ENCODE measurements at regions not wholly inside any gene's neighbourhood (a gene's known extent, or its start where the extent isn't known, plus 50 kb on each side); places are given as distances from the start of the nearest gene placed in this dataset.

DNA sequence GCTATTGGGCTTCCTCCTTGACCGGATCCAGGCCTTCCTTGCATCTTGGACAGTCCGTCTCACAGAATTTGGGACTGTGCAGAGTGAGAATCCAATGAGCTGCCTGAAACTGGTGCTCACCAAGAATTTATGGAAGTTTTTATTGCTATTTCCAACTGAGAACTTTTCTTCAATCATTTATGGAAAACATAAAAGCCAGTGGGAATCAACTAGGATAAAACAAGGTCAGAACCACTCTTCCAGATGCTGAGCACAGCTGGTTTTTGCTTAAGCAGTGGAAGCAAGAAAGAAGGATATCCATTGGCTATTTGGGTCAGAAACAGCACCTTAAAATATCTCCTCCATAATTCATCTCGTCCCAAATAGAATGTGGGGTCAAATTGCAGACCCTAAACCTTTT is 74.2 kb downstream of the CD83 start:
- 13% methylated on average over 1 of the region's 3 CpGs for WGBS

DNA sequence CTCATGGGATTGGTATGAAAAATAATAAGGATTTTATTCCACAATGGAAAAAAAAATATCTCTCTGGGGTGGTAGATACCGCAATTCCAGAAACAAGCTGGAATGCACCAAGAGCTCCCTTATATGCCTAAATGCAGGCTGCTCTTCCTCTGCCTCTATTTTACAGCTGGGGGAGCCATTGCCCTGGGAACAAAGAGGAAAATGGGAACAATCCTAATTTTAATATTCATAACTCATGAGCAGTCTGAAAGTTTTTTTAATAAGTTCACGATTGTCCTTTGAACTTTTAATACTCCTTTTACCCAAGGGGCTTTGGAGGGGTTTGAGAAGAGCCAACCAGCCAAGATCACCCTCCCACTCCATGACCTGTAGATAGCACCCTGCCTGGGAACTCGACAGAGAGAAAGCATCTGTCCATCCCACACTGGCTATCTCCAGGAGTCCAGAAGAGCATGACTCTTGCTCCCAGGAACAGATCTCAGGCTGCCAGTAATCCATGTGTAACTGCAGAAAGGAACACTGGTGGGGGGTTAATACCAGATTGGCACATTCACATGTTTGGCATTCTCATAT is 74.7 kb downstream of the CD83 start:
- H2AK5ac ChIP-seq (ENCODE audit: low read length, severe bottlenecking) = no peak overlapping the region
- H3K9ac ChIP-seq (ENCODE audit: low read length) = no peak overlapping the region
- H2BK15ac ChIP-seq (ENCODE audit: low read depth, poor library complexity, severe bottlenecking) = no peak overlapping the region
- H3K4me2 ChIP-seq (ENCODE audit: low read length, poor library complexity, severe bottlenecking) = no peak overlapping the region
- peak overlapping the region in 1 of 2 experiments; percentile 1 for H3K14ac ChIP-seq (ENCODE audit: low read length in 2 of 2)
- H3K4me1 ChIP-seq (ENCODE audit: control insufficient read depth, insufficient read depth, low read depth, low read length) = peaks cover 3% of the 10 kb centered on the region
- H3K27ac ChIP-seq (ENCODE audit: low read length, poor library complexity, severe bottlenecking) = no peak overlapping the region
- no peaks in the 10 kb centered on the region for H3K36me3 ChIP-seq (ENCODE audit: control insufficient read depth in 1 of 2, insufficient read depth in 2 of 2, low read depth in 1 of 2, low read length in 2 of 2)
- H2AFZ ChIP-seq (ENCODE audit: low read depth, low read length) = no peak overlapping the region
- H4K8ac ChIP-seq (ENCODE audit: low read length) = no peak overlapping the region
- no peak for DNase-seq
- no peak overlapping the region for H2BK12ac ChIP-seq (ENCODE audit: low read length in 2 of 2)
- no peak overlapping the region for H3K23ac ChIP-seq (ENCODE audit: low read length in 2 of 2)
- no peak overlapping the region for H4K91ac ChIP-seq (ENCODE audit: low read length)
- no peak overlapping the region for H3K4me3 ChIP-seq (ENCODE audit: insufficient read depth in 1 of 2, low read depth in 1 of 2, low read length in 2 of 2)
- H2BK5ac ChIP-seq (ENCODE audit: low read depth, low read length, poor library complexity, severe bottlenecking) = no peak overlapping the region
- peaks cover 23 to 24% of the 10 kb centered on the region in 2 experiments for H3K27me3 ChIP-seq (ENCODE audit: control insufficient read depth in 1 of 2, insufficient read depth in 1 of 2, low read length in 2 of 2)
- H3K9me3 ChIP-seq (ENCODE audit: control insufficient read depth, low read length) = no peaks in the 10 kb centered on the region
- WGBS = 82% methylated on average over 3 of the region's 3 CpGs
- H3K79me1 ChIP-seq (replicated peaks; ENCODE audit: low read length, poor library complexity, severe bottlenecking) = no peaks in the 10 kb centered on the region
- no peak overlapping the region for H2BK120ac ChIP-seq (ENCODE audit: low read depth, low read length)
- no peak overlapping the region for H3K4ac ChIP-seq (ENCODE audit: low read depth in 1 of 2, low read length in 2 of 2)
- H3K18ac ChIP-seq (ENCODE audit: low read depth in 1 of 2, low read length in 2 of 2) = no peak overlapping the region

More for the DNA sequence above, 74.2 kb downstream of the CD83 start:
- no peaks in the 10 kb centered on the region for H3K79me1 ChIP-seq (replicated peaks; ENCODE audit: low read length, poor library complexity, severe bottlenecking)
- H3K9ac ChIP-seq (ENCODE audit: low read length) = no peak overlapping the region
- peaks cover 23 to 24% of the 10 kb centered on the region in 2 experiments for H3K27me3 ChIP-seq (ENCODE audit: control insufficient read depth in 1 of 2, insufficient read depth in 1 of 2, low read length in 2 of 2)
- no peak overlapping the region for H2BK15ac ChIP-seq (ENCODE audit: low read depth, poor library complexity, severe bottlenecking)
- H4K8ac ChIP-seq (ENCODE audit: low read length) = no peak overlapping the region
- H3K9me3 ChIP-seq (ENCODE audit: control insufficient read depth, low read length) = no peaks in the 10 kb centered on the region
- H3K4me1 ChIP-seq (ENCODE audit: control insufficient read depth, insufficient read depth, low read depth, low read length) = peaks cover 3% of the 10 kb centered on the region
- H2BK120ac ChIP-seq (ENCODE audit: low read depth, low read length) = no peak overlapping the region
- H2BK5ac ChIP-seq (ENCODE audit: low read depth, low read length, poor library complexity, severe bottlenecking) = no peak overlapping the region
- no peak overlapping the region for H4K91ac ChIP-seq (ENCODE audit: low read length)
- no peak overlapping the region for H3K18ac ChIP-seq (ENCODE audit: low read depth in 1 of 2, low read length in 2 of 2)
- H3K4ac ChIP-seq (ENCODE audit: low read depth in 1 of 2, low read length in 2 of 2) = no peak overlapping the region
- no peak overlapping the region for H2AK5ac ChIP-seq (ENCODE audit: low read length, severe bottlenecking)
- no peak overlapping the region for H2BK12ac ChIP-seq (ENCODE audit: low read length in 2 of 2)
- no peak overlapping the region for H3K23ac ChIP-seq (ENCODE audit: low read length in 2 of 2)
- H3K14ac ChIP-seq (ENCODE audit: low read length in 2 of 2) = no peak overlapping the region
- H2AFZ ChIP-seq (ENCODE audit: low read depth, low read length) = no peak overlapping the region
- no peak overlapping the region for H3K4me3 ChIP-seq (ENCODE audit: insufficient read depth in 1 of 2, low read depth in 1 of 2, low read length in 2 of 2)
- H3K36me3 ChIP-seq (ENCODE audit: control insufficient read depth in 1 of 2, insufficient read depth in 2 of 2, low read depth in 1 of 2, low read length in 2 of 2) = no peaks in the 10 kb centered on the region
- DNase-seq = no peak
- H3K27ac ChIP-seq (ENCODE audit: low read length, poor library complexity, severe bottlenecking) = no peak overlapping the region
- no peak overlapping the region for H3K4me2 ChIP-seq (ENCODE audit: low read length, poor library complexity, severe bottlenecking)

DNA sequence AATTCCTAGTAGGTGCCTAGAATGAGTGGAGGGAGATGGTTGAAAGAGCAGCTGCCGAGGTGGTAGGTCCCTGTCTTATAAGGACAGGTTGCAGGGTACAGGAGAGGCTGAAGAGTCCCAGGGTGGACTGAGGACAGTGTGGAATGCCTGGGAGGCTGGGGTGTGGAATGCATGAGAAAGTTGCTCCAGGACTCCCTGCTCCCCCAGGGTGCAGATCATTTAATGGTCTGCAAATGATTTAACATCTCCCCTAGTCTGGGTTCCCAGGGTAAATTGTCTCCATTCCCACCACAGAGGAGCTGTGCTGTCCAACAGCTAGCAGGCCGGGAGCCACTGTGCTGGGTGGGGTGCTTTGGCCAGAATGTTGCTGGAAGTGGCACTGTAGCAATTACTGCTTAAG is 76.0 kb downstream of the CD83 start:
- no peak overlapping the region for H2BK12ac ChIP-seq (ENCODE audit: low read length in 2 of 2)
- H3K4me1 ChIP-seq (ENCODE audit: control insufficient read depth, insufficient read depth, low read depth, low read length) = peaks cover 3% of the 10 kb centered on the region
- H2AFZ ChIP-seq (ENCODE audit: low read depth, low read length) = no peak overlapping the region
- no peaks in the 10 kb centered on the region for H3K36me3 ChIP-seq (ENCODE audit: control insufficient read depth in 1 of 2, insufficient read depth in 2 of 2, low read depth in 1 of 2, low read length in 2 of 2)
- no peak overlapping the region for H3K23ac ChIP-seq (ENCODE audit: low read length in 2 of 2)
- H3K27ac ChIP-seq (ENCODE audit: low read length, poor library complexity, severe bottlenecking) = no peak overlapping the region
- DNase-seq = no peak
- no peak overlapping the region for H3K18ac ChIP-seq (ENCODE audit: low read depth in 1 of 2, low read length in 2 of 2)
- H4K8ac ChIP-seq (ENCODE audit: low read length) = no peak overlapping the region
- H2BK15ac ChIP-seq (ENCODE audit: low read depth, poor library complexity, severe bottlenecking) = no peak overlapping the region
- no peak overlapping the region for H3K9ac ChIP-seq (ENCODE audit: low read length)
- H2BK5ac ChIP-seq (ENCODE audit: low read depth, low read length, poor library complexity, severe bottlenecking) = no peak overlapping the region
- no peak overlapping the region for H3K4me2 ChIP-seq (ENCODE audit: low read length, poor library complexity, severe bottlenecking)
- no peaks in the 10 kb centered on the region for H3K79me1 ChIP-seq (replicated peaks; ENCODE audit: low read length, poor library complexity, severe bottlenecking)
- H4K91ac ChIP-seq (ENCODE audit: low read length) = no peak overlapping the region
- H3K9me3 ChIP-seq (ENCODE audit: control insufficient read depth, low read length) = no peaks in the 10 kb centered on the region
- H3K4ac ChIP-seq (ENCODE audit: low read depth in 1 of 2, low read length in 2 of 2) = no peak overlapping the region
- peaks cover 23 to 24% of the 10 kb centered on the region in 2 experiments for H3K27me3 ChIP-seq (ENCODE audit: control insufficient read depth in 1 of 2, insufficient read depth in 1 of 2, low read length in 2 of 2)
- no peak overlapping the region for H3K14ac ChIP-seq (ENCODE audit: low read length in 2 of 2)
- no peak overlapping the region for H2AK5ac ChIP-seq (ENCODE audit: low read length, severe bottlenecking)
- WGBS = 100% methylated on average over 1 of the region's 2 CpGs
- no peak overlapping the region for H2BK120ac ChIP-seq (ENCODE audit: low read depth, low read length)
- H3K4me3 ChIP-seq (ENCODE audit: insufficient read depth in 1 of 2, low read depth in 1 of 2, low read length in 2 of 2) = no peak overlapping the region

DNA sequence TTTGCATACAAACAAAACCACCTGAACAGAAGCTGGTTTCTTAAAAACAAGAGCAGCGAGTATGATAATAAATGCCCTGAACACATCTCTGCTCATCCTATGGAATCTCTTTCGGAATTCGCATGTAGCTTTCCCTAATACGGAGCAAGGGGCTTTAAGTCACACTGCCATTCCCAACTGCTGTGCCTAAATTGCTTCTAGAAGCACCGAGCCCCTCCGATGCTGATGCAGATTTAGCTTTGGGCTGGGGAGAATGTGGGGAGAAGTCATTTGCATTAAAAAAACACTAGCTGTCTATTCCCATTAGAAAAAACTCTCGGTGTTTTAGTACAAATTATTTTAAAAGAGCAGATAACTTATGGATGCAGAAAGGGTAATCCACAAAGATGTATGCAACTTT is 76.9 kb downstream of the CD83 start:
- Histone ChIP-seq H3K14ac (ENCODE audit: low read length in 2 of 2) (no peak overlapping the region), H2BK12ac (ENCODE audit: low read length in 2 of 2) (no peak overlapping the region), H2BK5ac (ENCODE audit: low read depth, low read length, poor library complexity, severe bottlenecking) (no peak overlapping the region), H3K27me3 (ENCODE audit: control insufficient read depth in 1 of 2, insufficient read depth in 1 of 2, low read length in 2 of 2) (peaks cover 22 to 23% of the 10 kb centered on the region in 2 experiments), H3K4me2 (ENCODE audit: low read length, poor library complexity, severe bottlenecking) (no peak overlapping the region), H4K8ac (ENCODE audit: low read length) (no peak overlapping the region), H3K23ac (ENCODE audit: low read length in 2 of 2) (no peak overlapping the region), H2AFZ (ENCODE audit: low read depth, low read length) (no peak overlapping the region), H3K9me3 (ENCODE audit: control insufficient read depth, low read length) (no peaks in the 10 kb centered on the region), H3K27ac (ENCODE audit: low read length, poor library complexity, severe bottlenecking) (no peak overlapping the region), H4K91ac (ENCODE audit: low read length) (no peak overlapping the region), H2AK5ac (ENCODE audit: low read length, severe bottlenecking) (no peak overlapping the region), H3K4ac (ENCODE audit: low read depth in 1 of 2, low read length in 2 of 2) (no peak overlapping the region), H3K18ac (ENCODE audit: low read depth in 1 of 2, low read length in 2 of 2) (no peak overlapping the region), H3K36me3 (ENCODE audit: control insufficient read depth in 1 of 2, insufficient read depth in 2 of 2, low read depth in 1 of 2, low read length in 2 of 2) (no peaks in the 10 kb centered on the region), H2BK15ac (ENCODE audit: low read depth, poor library complexity, severe bottlenecking) (no peak overlapping the region), H3K9ac (ENCODE audit: low read length) (no peak overlapping the region), H2BK120ac (ENCODE audit: low read depth, low read length) (no peak overlapping the region), H3K4me1 (ENCODE audit: control insufficient read depth, insufficient read depth, low read depth, low read length) (peaks cover 3% of the 10 kb centered on the region), H3K4me3 (ENCODE audit: insufficient read depth in 1 of 2, low read depth in 1 of 2, low read length in 2 of 2) (no peak overlapping the region), H3K79me1 (replicated peaks; ENCODE audit: low read length, poor library complexity, severe bottlenecking) (no peaks in the 10 kb centered on the region)
- no peak for DNase-seq
- 61% methylated on average over 6 of the region's 7 CpGs for WGBS

All from mesenchymal stem cell (in vitro differentiated cells and primary cell).